H1 (cell line): ENCODE measurements at regions not wholly inside any gene's neighbourhood (a gene's known extent, or its start where the extent isn't known, plus 50 kb on each side); places are given as distances from the start of the nearest gene placed in this dataset.

ENCODE experiments used
- SP1 ChIP-seq: IDR thresholded peaks from 2 replicates; pipeline ENCODE4 v1.6.1; 2011; ENCODE audit warnings: low read depth, low read length

DNA sequence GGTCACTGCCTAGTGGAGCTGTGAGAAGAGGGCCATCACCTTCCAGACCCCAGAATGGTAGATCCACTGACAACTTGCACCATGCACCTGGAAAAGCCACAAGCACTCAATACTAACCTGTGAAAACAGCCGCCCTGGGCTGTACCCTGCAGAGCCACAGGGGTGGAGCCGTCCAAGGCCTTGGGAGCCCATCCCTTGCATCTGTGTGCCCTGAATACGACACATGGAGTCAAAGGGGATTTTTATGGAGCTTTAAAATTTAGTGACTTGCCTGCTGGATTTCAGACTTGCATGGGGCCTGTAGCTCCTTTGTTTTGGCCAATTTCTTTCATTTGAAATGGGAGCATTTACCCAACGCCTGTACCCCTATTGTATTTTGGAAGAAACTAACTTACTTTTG, 62.4 kb upstream of the HTR4 start (continued):
- TF ChIP-seq SP1, result no peak
- TF ChIP-seq, all 59 proteins: peak for 0
